ENCODE measurements at regions not wholly inside any gene's neighbourhood (a gene's known extent, or its start where the extent isn't known, plus 50 kb on each side); places are given as distances from the start of the nearest gene placed in this dataset.

GRCh38 chr2:230660294-230661060 lies 52.2 kb upstream of the CAB39 start:
- ATAC-seq (ENCODE audit: low FRiP score) (peak; percentile 38), DNase-seq (ENCODE audit: low spot score) (no peak)
- no peak for TF ChIP-seq CTCF (IDR thresholded peaks at IDR 0.05)

DNA sequence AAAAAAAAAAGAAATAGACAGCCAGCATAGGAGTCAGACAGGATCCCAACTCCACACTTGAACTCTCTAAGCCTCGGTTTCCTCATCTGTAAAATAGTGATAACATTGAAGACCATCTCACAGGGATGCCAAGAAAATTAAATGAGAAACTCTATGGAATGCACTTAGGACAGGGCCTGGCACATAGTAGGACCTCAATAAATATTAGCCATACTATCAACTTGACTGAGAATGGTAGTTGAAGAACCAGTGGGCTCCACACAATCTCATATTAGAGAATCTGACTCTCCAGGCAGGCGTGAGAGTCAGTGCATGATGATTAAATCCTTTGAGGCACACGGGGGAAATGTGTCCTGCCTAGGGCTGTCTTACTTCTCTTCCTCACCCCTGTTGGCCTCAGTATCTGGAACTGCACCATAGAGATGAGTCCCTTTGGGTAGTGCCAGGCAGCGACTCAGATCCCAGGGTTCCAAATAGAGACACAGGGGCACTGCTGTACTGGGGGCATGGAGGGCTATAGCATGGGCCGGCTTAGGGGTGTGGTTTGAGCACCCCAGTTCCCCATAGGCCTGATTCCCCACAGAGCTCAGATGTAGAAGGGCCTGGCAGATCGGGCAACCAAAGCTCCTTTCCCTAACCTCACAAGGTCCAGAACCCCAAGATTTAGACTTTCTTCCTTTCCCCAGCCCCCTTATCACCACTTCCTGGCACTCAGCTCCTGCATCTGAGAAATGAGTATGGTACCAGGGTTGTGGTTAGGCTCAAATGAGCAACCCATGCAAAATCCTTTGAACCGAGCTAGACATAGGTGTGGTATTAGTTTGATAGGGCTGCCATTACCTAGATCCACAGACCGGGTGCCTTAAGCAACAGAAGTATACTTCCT lies 51.3 kb upstream of the CAB39 start:
- no peak for ATAC-seq (ENCODE audit: low FRiP score)

More for the DNA sequence above, 51.3 kb upstream of the CAB39 start:
- DNase-seq (ENCODE audit: low spot score) = no peak
- TF ChIP-seq CTCF (IDR thresholded peaks at IDR 0.05) = no peak
